HL-60 (cell line): ENCODE measurements at regions not wholly inside any gene's neighbourhood (a gene's known extent, or its start where the extent isn't known, plus 50 kb on each side); places are given as distances from the start of the nearest gene placed in this dataset.

Experiments
- DNase-seq, 2 experiments: peaks; one replicate each; pipeline ENCODE4 v3.0.0-alpha.2; 2010 to 2020; ENCODE audit warnings: low read depth in 1 of 2, low spot score in 1 of 2
- H3K27ac ChIP-seq: fragments of 250-450 bp; sonication (Bioruptor Pico); replicated peaks from 2 replicates; pipeline ENCODE4 v1.5.1; 2020; ENCODE audit warnings: mild to moderate bottlenecking, moderate library complexity
- H3K27me3 ChIP-seq: fragments of 250-450 bp; sonication (Bioruptor Pico); 2 replicates; pipeline ENCODE4 v1.5.1; 2021; ENCODE audit warnings: mild to moderate bottlenecking, moderate library complexity; ENCODE audit not compliant: insufficient read depth, poor library complexity, severe bottlenecking
- H3K4me3 ChIP-seq: replicated peaks from 2 replicates; pipeline ENCODE4 v1.5.1; 2011; ENCODE audit warnings: mild to moderate bottlenecking, control low read depth, low read length; ENCODE audit not compliant: insufficient read depth
- CTCF ChIP-seq: IDR thresholded peaks from one replicate; pipeline ENCODE4 v1.5.1; 2011; ENCODE audit warnings: low read length, control low read depth, inconsistent platforms; ENCODE audit not compliant: insufficient read depth
- GABPA ChIP-seq: IDR thresholded peaks from 2 replicates; pipeline ENCODE4 v1.6.1; 2012; ENCODE audit warnings: low read depth
- POLR2AphosphoS5 ChIP-seq: IDR thresholded peaks from 2 replicates; pipeline ENCODE4 v1.6.1; 2012; ENCODE audit warnings: low read depth
- SPI1 ChIP-seq: IDR thresholded peaks from 2 replicates; pipeline ENCODE4 v1.6.1; 2012; ENCODE audit warnings: low read depth, mild to moderate bottlenecking, borderline replicate concordance
- TF ChIP-seq, protein P1 (sequence below): IDR thresholded peaks from 2 replicates; pipeline ENCODE4 v1.6.1; 2012; ENCODE audit warnings: low read depth; ENCODE audit not compliant: insufficient replicate concordance

DNA sequence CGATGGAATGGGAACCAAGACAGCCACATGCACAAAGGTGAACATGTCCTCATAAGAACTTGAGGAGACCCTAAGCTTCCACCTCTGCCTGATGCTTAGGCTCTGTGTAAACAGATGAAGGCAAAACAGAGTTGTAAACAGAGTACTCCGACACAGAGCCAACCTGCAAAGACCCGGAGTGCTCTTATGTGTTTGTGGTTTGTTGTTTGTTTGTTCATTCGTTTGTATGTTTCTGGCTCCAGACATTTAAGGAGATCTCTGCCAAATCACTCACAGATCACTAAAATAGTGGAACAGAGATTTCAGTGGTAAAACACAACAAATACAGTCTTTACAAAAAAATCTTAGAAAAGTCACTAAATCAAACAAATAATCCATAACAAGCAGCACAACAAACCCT lies 294.9 kb downstream of the EIPR1 start:
- TF ChIP-seq POLR2AphosphoS5, result no peak
- TF ChIP-seq GABPA, result no peak
- TF ChIP-seq, protein P1, sequence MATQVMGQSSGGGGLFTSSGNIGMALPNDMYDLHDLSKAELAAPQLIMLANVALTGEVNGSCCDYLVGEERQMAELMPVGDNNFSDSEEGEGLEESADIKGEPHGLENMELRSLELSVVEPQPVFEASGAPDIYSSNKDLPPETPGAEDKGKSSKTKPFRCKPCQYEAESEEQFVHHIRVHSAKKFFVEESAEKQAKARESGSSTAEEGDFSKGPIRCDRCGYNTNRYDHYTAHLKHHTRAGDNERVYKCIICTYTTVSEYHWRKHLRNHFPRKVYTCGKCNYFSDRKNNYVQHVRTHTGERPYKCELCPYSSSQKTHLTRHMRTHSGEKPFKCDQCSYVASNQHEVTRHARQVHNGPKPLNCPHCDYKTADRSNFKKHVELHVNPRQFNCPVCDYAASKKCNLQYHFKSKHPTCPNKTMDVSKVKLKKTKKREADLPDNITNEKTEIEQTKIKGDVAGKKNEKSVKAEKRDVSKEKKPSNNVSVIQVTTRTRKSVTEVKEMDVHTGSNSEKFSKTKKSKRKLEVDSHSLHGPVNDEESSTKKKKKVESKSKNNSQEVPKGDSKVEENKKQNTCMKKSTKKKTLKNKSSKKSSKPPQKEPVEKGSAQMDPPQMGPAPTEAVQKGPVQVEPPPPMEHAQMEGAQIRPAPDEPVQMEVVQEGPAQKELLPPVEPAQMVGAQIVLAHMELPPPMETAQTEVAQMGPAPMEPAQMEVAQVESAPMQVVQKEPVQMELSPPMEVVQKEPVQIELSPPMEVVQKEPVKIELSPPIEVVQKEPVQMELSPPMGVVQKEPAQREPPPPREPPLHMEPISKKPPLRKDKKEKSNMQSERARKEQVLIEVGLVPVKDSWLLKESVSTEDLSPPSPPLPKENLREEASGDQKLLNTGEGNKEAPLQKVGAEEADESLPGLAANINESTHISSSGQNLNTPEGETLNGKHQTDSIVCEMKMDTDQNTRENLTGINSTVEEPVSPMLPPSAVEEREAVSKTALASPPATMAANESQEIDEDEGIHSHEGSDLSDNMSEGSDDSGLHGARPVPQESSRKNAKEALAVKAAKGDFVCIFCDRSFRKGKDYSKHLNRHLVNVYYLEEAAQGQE, result no peak
- TF ChIP-seq SPI1, result no peak
- TF ChIP-seq CTCF, result no peak

DNA sequence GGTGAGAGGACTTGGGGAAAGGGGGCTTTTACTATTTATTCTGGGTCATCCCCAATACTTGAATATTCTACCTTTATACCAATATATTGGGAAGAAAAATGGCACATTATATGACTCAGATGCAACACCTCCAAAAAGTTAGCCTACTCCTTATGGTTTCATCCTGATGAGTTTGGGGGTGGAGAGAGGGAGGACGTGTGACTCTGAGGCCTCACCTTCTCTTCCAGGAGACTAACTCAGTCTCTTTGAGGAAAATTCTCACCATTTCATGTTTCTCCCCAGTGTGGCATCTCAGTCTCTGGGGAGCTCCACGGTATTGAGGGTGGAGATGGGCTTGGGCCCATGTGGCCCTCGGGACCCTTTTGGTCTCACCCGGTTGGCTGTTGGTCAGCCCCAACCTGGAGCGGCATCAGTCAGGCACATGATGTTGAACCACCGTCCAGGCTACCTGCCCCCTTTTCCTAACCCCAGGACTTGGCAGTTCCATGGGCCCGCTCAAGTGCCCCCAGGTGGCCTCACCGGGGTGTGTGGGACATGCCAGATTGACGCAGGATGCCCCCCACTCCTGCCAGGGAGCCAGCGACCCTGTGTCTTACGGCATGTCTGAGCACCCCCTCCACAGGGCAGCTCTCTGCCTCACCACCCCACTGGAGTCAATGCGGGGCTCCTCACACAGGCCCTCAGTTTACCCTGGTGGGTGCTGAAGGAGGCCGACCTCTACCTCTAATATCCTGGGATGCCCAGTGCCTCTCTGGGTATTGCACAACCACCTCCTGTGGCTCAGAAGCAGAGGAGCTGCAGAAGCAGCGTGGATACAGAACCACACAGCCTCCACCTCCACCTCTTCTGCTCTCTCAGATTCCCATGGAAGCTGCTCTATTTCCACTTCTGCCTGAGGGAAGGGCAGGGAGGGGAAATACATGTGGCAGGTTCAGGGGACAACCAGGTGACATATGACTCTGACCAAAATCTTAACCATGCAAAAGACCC lies 297.4 kb downstream of the EIPR1 start:
- no peak for DNase-seq
- Histone ChIP-seq H3K27ac (no peak overlapping the region; the same call in 1 of the 2 replicates), H3K27me3 (no peaks in the 10 kb centered on the region), H3K4me3 (no peak overlapping the region)
- TF ChIP-seq, protein P1, result no peak
- TF ChIP-seq CTCF, result no peak
- no peak for TF ChIP-seq POLR2AphosphoS5
- TF ChIP-seq SPI1, result no peak
- no peak for TF ChIP-seq GABPA

More for the DNA sequence above, 294.9 kb downstream of the EIPR1 start:
- no peak for DNase-seq
- Histone ChIP-seq H3K27me3 (no peaks in the 10 kb centered on the region), H3K4me3 (no peak overlapping the region), H3K27ac (no peak overlapping the region)

DNA sequence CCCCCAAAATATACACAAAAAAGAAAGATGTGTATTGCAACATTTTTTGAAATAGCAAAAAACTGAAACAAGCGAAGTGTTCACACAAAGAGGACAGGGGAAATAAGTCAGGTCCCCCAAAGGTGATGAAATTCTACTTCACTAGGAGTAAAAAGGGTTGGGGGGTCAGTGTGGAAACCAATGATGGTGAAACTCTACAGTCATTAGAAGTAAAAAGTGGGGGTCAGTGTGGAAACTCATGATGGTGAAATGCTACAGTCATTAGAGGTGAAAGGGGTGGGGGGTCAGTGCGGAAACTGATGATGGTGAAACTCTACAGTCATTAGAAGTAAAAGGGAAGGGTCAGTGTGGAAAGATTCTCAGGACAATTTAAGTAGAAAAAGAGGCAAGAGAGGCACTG lies 298.2 kb downstream of the EIPR1 start:
- no peaks in the 10 kb centered on the region for H3K27me3 ChIP-seq
- H3K27ac ChIP-seq, result peak overlapping the region; percentile 51
- peak; percentile 77 to 83 for DNase-seq
- H3K4me3 ChIP-seq, result no peak overlapping the region
- TF ChIP-seq SPI1, result no peak
- TF ChIP-seq POLR2AphosphoS5, result no peak
- no peak for TF ChIP-seq GABPA
- TF ChIP-seq CTCF, result no peak
- TF ChIP-seq, protein P1, result no peak
